HG03175 (cell line): ENCODE measurements at regions not wholly inside any gene's neighbourhood (a gene's known extent, or its start where the extent isn't known, plus 50 kb on each side); places are given as distances from the start of the nearest gene placed in this dataset.
"Not testable (repeated sequence)": the region's sequence is repeated elsewhere in the genome, so short reads cannot be mapped to it uniquely, and the experiment has no call there.

Experiments
- ATAC-seq: cut with Tn5 transposase; IDR thresholded peaks from one replicate; pipeline ENCODE4 v1.9.1; 2021; ENCODE audit warnings: mild to moderate bottlenecking, moderate library complexity; ENCODE audit not compliant: unreplicated experiment

DNA sequence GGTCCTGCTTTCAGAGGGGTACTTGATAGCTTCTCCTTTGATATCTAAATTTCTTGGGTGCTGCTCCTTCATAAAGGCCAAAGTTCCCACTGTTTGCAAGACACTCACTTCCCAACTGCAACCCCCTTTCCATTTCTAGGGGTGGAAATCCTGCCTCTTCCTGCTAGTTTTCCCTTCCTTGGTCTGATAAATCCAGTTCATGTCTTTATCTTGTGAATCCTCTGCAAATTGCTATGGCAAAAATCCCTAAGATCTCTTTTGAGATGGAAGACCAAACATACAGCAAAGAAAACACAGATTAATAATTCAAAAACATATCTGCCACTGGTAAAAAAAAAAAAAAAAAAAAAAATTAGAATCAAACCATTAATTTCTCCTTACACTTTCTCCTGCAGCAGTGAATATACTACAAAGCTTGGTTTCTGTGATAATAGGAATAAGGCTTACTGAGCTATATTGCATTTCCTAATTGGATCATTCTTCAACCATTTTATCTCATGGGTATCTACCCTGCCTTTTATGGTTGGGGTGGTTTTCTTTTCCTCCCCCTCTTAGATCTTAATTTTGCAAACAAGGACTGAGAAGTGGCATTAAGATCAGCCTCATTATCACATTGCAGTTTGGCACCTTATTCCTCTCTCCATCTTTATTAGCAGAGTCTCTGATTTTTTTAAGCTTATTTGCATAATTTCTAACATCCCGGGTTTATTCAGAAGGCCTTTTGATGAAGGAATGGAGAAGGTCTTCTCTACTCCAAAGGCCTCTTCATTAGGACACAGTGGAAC is 439.1 kb downstream of the XYLT1 start:
- ATAC-seq, result no peak

DNA sequence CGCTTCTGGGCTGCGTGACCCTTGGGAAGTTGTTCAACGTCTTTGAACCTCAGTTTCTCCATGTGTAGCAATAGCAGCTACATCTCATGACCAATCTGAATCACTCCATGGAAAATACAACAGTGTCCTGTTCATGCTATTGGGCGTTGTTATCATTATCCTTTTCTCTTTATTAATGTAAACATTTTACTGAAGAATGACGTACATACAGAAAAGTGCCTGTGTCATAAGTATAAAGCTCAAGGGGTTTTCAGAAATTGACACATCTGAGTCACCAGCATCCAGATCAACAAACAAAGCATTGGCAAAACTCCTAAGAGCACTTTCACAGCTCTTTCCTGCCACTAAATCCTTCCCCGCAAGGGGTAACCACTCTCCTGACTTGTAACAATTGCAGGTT is 438.4 kb downstream of the XYLT1 start:
- no peak for ATAC-seq

DNA sequence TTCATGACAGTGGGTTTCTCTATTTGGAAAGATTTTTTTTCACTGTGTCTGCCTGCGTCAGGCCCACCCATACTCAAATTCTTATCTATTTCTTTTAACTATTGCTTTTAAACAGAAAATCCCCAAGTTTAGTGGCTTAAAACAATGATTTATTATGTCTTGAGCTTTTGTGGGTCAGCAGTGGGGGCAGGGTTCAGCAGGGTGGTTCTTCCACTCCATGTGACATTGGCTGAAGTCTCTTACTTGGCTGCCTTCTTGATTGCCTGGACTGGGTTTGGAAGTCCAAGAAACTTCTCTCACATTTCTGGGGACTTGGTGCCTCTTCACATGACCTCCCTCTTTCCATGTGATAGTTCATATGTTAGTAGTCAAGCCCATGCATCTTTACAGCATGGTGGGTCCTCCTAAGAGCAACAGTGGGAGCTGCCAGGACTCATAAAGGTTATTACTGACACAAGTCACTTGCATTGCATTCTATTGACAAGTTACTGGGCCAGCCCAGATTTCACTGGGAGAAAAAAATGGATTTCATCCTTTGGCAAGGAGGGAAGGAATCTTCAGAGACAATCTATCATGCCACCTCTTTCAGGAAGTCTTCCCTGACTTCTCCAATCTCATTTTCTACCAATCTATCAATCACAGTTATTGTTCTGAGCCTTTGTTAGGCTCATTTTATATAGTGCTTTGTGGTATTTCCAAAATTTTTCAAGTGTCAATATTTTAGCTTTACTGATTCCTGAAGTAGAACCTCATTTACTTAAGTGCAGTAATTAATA is 436.1 kb downstream of the XYLT1 start:
- ATAC-seq, result no peak

DNA sequence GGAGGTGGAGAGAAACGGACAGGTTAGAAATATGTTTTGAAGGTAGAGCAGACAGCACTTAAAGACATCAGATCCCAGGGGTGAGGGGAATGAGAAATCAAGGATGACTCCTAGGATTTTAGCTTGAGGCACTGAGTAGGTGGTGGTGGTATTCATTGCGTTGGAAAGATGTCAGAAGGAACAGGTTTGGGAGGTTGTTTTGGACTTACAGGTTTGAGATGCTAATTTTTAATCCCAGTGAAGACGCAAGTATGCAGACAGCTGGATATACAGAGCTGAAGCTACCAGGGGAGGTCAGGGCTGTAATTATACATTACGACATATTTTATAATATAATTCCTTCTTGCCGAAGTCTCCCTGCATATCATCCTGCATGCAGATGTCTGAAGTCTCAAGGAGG is 433.3 kb downstream of the XYLT1 start:
- ATAC-seq, result no peak

DNA sequence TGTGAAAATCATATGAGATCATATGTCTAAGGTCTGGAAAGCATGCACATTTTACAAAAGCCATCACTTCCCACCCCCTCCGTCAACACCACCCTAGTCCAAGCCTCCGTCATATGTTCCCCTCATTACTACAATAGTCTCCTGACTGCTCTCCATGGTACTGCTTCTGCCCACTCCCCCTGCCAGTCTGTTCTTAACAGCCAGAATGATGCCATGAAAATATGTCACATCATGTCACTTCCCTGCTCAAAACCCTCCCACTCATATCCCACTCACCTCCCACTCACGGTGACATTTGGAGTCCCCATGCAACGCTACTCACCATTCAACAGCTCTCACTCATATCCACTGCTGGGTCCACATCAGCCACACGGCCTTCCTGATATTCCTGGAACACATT is 432.3 kb downstream of the XYLT1 start:
- no peak for ATAC-seq

DNA sequence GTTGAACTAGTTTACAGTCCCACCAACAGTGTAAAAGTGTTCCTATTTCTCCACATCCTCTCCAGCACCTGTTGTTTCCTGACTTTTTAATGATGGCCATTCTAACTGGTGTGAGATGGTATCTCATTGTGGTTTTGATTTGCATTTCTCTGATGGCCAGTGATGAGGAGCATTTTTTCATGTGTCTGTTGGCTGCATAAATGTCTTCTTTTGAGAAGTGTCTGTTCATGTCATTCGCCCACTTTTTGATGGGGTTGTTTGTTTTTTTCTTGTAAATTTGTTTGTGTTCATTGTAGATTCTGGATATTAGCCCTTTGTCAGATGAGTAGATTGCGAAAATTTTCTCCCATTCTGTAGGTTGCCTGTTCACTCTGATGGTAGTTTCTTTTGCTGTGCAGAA is 421.7 kb downstream of the XYLT1 start:
- ATAC-seq, result not testable (repeated sequence)

DNA sequence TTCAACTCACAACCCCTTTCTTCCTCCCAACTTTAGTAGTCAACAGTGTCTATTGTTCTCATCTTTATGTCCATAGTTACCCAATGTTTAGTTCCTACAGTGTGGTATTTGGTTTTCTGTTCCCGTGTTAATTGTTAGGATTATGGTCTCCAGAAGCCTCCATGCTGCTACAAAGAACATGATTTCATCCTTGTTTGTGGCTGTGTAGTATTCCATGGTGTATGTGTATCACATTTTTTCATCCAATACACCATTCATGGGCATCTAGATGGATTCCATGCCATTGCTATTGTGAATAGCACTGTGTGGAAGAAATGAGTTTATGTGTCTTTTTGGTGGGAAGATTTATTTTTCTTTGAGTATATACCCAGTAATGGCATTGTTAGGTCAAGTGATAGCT is 420.3 kb downstream of the XYLT1 start:
- no peak for ATAC-seq
